ENCODE measurements at regions not wholly inside any gene's neighbourhood (a gene's known extent, or its start where the extent isn't known, plus 50 kb on each side); places are given as distances from the start of the nearest gene placed in this dataset.
"Not testable (repeated sequence)": the region's sequence is repeated elsewhere in the genome, so short reads cannot be mapped to it uniquely, and the experiment has no call there.

DNA sequence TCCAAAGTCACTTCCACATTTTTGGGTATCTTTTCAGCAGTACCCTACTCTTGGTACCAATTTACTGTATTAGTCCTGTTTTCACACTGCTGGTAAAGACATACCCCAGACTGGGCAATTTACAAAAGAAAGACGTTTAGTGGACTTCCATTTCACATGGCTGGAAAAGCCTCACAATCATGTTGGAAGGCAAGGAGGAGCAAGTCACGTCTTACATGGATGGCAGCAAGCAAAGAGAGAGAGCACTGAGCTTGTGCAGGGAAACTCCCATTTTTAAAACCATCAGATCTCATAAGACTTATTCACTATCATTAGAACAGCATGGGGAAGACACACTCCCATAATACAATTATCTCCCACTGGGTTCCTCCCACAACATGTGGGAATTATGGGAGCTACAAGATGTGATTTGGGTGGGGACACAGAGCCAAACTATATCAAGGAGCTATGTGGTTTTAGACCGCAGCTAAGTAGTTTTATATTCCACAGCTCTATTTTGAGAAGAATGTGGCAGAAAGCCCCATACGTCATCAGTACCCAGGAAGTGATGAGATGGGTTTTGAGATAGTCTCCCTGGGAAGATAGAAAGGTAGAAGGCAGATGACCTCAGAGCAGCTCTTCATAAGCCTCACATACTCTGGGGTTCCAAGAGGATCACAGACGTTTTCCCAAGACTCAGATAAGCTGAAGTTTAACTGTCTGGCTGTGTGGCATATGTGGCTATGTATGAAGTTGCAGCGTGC is 96.3 kb downstream of the APIP start:
- TF ChIP-seq POLR2A (IDR thresholded peaks at IDR 0.05; ENCODE audit: low read depth, low read length) (no peak), LARP7 (IDR thresholded peaks at IDR 0.05) (no peak), SRF (IDR thresholded peaks at IDR 0.05; ENCODE audit: low read depth in 2 of 2, low read length in 2 of 2) (no peak), ZNF207 (IDR thresholded peaks at IDR 0.05; ENCODE audit: borderline replicate concordance) (no peak), SIX5 (IDR thresholded peaks at IDR 0.05; ENCODE audit: low read depth, low read length, severe bottlenecking) (no peak), MTA3 (IDR thresholded peaks at IDR 0.05; ENCODE audit: borderline replicate concordance, low read length) (no peak)
- TF ChIP-seq, protein P1, sequence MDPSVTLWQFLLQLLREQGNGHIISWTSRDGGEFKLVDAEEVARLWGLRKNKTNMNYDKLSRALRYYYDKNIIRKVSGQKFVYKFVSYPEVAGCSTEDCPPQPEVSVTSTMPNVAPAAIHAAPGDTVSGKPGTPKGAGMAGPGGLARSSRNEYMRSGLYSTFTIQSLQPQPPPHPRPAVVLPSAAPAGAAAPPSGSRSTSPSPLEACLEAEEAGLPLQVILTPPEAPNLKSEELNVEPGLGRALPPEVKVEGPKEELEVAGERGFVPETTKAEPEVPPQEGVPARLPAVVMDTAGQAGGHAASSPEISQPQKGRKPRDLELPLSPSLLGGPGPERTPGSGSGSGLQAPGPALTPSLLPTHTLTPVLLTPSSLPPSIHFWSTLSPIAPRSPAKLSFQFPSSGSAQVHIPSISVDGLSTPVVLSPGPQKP (IDR thresholded peaks at IDR 0.05; ENCODE audit: low read depth, low read length): no peak
- DNase-seq (ENCODE audit: low read depth, low spot score) (no peak), FAIRE-seq (no peak), ATAC-seq (no peak)
- Histone ChIP-seq H3K9me3 (replicated peaks; ENCODE audit: control insufficient read depth, insufficient read depth, low read length) (peaks cover 7% of the 10 kb centered on the region; the same call in 2 of the 3 replicates), H2AFZ (ENCODE audit: control insufficient read depth, low read depth, low read length) (no peak overlapping the region), H3K4me2 (ENCODE audit: control insufficient read depth, insufficient read depth) (no peak overlapping the region), H3K27ac (ENCODE audit: control insufficient read depth, insufficient read depth) (no peak overlapping the region), H3K9ac (ENCODE audit: control insufficient read depth, insufficient read depth, low read length) (no peak overlapping the region), H3K36me3 (ENCODE audit: control insufficient read depth in 2 of 2, insufficient read depth in 2 of 2, low read length in 1 of 2) (no peaks in the 10 kb centered on the region), H3K79me2 (ENCODE audit: control insufficient read depth, insufficient read depth, low read length) (no peaks in the 10 kb centered on the region), H3K4me1 (ENCODE audit: control insufficient read depth, insufficient read depth, low read length) (no peaks in the 10 kb centered on the region), H3K4me3 (no peak overlapping the region), H4K20me1 (ENCODE audit: control insufficient read depth, insufficient read depth) (no peaks in the 10 kb centered on the region), H3K27me3 (replicated peaks in 1 of 2; ENCODE audit: control insufficient read depth in 2 of 2, insufficient read depth in 2 of 2, low read length in 1 of 2) (no peaks in the 10 kb centered on the region; a peak in 1 of 4 replicates)
- SMC1A ChIA-PET (ENCODE audit: uncharacterized antibody, unreplicated experiment): interaction anchor here (0.6 to 0.9 kb wide), 2 partner anchors 234 to 784 kb away, joined by 3 read pairs; no protein-coding TSS in a partner anchor
- BruUV-seq (replicated peaks): no TSS peak
- RAD21 ChIA-PET (ENCODE audit: unreplicated experiment): no interaction called here
- in situ Hi-C loops (cut with MboI): no loop called here
- POLR2A ChIA-PET: no interaction called here
- CTCF ChIA-PET: interaction anchor here (1.0 kb wide), 1 partner anchor 20 kb away, joined by 4 read pairs; no protein-coding TSS in a partner anchor
- intact Hi-C loops (cut with micrococcal nuclease; ENCODE audit: unreplicated experiment): no loop called here
- 10% methylated on average over 6 of the region's 6 CpGs for WGBS (ENCODE audit: insufficient coverage, insufficient replicate concordance, low lambda C conversion rate, missing lambda C conversion rate)

- H3K27me3 ChIP-seq (replicated peaks in 1 of 2; ENCODE audit: control insufficient read depth in 2 of 2, insufficient read depth in 2 of 2, low read length in 1 of 2); H3K9ac ChIP-seq (ENCODE audit: control insufficient read depth, insufficient read depth, low read length); H3K4me1 ChIP-seq (ENCODE audit: control insufficient read depth, insufficient read depth, low read length); H4K20me1 ChIP-seq (ENCODE audit: control insufficient read depth, insufficient read depth); BruUV-seq (replicated peaks); DNase-seq (ENCODE audit: low read depth, low spot score); ATAC-seq; in situ Hi-C loops (cut with MboI); H3K79me2 ChIP-seq (ENCODE audit: control insufficient read depth, insufficient read depth, low read length); H3K27ac ChIP-seq (ENCODE audit: control insufficient read depth, insufficient read depth); H3K4me2 ChIP-seq (ENCODE audit: control insufficient read depth, insufficient read depth); H3K9me3 ChIP-seq (replicated peaks; ENCODE audit: control insufficient read depth, insufficient read depth, low read length); H3K4me3 ChIP-seq; POLR2A ChIA-PET; H2AFZ ChIP-seq (ENCODE audit: control insufficient read depth, low read depth, low read length); FAIRE-seq; RAD21 ChIA-PET (ENCODE audit: unreplicated experiment); intact Hi-C loops (cut with micrococcal nuclease; ENCODE audit: unreplicated experiment); H3K36me3 ChIP-seq (ENCODE audit: control insufficient read depth in 2 of 2, insufficient read depth in 2 of 2, low read length in 1 of 2): not testable (repeated sequence)
- SMC1A ChIA-PET (ENCODE audit: uncharacterized antibody, unreplicated experiment): interaction anchor here (1.1 kb wide), 1 partner anchor 232 kb away, joined by 3 read pairs; no protein-coding TSS in a partner anchor
- 9% methylated on average over 3 of the region's 3 CpGs for WGBS (ENCODE audit: insufficient coverage, insufficient replicate concordance, low lambda C conversion rate, missing lambda C conversion rate)
- CTCF ChIA-PET: interaction anchor here (1.1 kb wide), 1 partner anchor 12 kb away, joined by 3 read pairs; no protein-coding TSS in a partner anchor
Measured at GRCh38 chr11:34817812-34818211, 98.4 kb downstream of the APIP start.

Data from GM12878 (cell line).